GM12878 (cell line): ENCODE measurements at regions not wholly inside any gene's neighbourhood (a gene's known extent, or its start where the extent isn't known, plus 50 kb on each side); places are given as distances from the start of the nearest gene placed in this dataset.

Experiments used
- ASH2L ChIP-seq: fragments of 300-600, 200-600 bp; sonication (generic); IDR thresholded peaks from 2 replicates; pipeline ENCODE4 v1.6.1; 2017; ENCODE audit warnings: low read depth, mild to moderate bottlenecking, borderline replicate concordance
- CTCF ChIP-seq, 3 experiments: IDR thresholded peaks in 2 of 3; conservative IDR thresholded peaks in 1 of 3; 2 replicates each; pipeline ENCODE4 v1.5.1; 2011; ENCODE audit warnings: low read depth in 3 of 3, low read length in 3 of 3, mild to moderate bottlenecking in 3 of 3, control low read depth in 2 of 3, moderate library complexity in 2 of 3, inconsistent platforms in 1 of 3, mixed read lengths in 1 of 3; ENCODE audit not compliant: control insufficient read depth in 2 of 3, insufficient read depth in 1 of 3; ENCODE audit errors: extremely low read depth in 1 of 3
- E2F4 ChIP-seq: IDR thresholded peaks from 2 replicates; pipeline ENCODE4 v1.6.1; 2012; ENCODE audit warnings: low read depth, low read length, improper control_type of control experiment
- EZH2 ChIP-seq: IDR thresholded peaks from 2 replicates; pipeline ENCODE4 v1.6.1; 2012; ENCODE audit warnings: low read depth, mild to moderate bottlenecking, control low read depth, inconsistent platforms, low read length, borderline replicate concordance; ENCODE audit not compliant: control insufficient read depth
- IKZF2 ChIP-seq, 2 experiments: fragments of 450-650 bp; IDR thresholded peaks; 2 replicates each; pipeline ENCODE4 v1.6.1; 2017; ENCODE audit warnings: mild to moderate bottlenecking in 2 of 2, moderate library complexity in 2 of 2
- PBX3 ChIP-seq: IDR thresholded peaks from 2 replicates; pipeline ENCODE4 v1.6.1; 2011; ENCODE audit warnings: mild to moderate bottlenecking, low read depth, low read length, moderate library complexity; ENCODE audit not compliant: insufficient replicate concordance

GRCh38 chr18:42532119-42532518, 577.1 kb downstream of the PIK3C3 start:
- TF ChIP-seq CTCF (IDR thresholded peaks at IDR 0.05 in 2 of 3, conservative IDR thresholded peaks at IDR 0.05 in 1 of 3; ENCODE audit: control insufficient read depth in 2 of 3, extremely low read depth in 1 of 3, insufficient read depth in 1 of 3, low read depth in 3 of 3, low read length in 3 of 3) (no peak), IKZF2 (IDR thresholded peaks at IDR 0.05) (no peak), EZH2 (no peak), E2F4 (no peak), ASH2L (no peak), PBX3 (no peak)
